Nephron (organoid): ENCODE measurements at regions not wholly inside any gene's neighbourhood (a gene's known extent, or its start where the extent isn't known, plus 50 kb on each side); places are given as distances from the start of the nearest gene placed in this dataset.

Experiments used
- H3K27ac Mint-ChIP-seq, 3 experiments: 2 replicates each; pipeline ENCODE4 v1.8.0; 2020; ENCODE audit warnings: mixed read lengths in 3 of 3, mild to moderate bottlenecking in 2 of 3, moderate library complexity in 1 of 3
- H3K27me3 Mint-ChIP-seq: 2 replicates; pipeline ENCODE4 v1.8.0; 2021; ENCODE audit warnings: low read depth, mild to moderate bottlenecking, moderate library complexity, mixed read lengths
- H3K36me3 Mint-ChIP-seq: 2 replicates; pipeline ENCODE4 v1.8.0; 2020; ENCODE audit warnings: low read depth, mixed read lengths
- H3K4me1 Mint-ChIP-seq: 2 replicates; pipeline ENCODE4 v1.8.0; 2020; ENCODE audit warnings: mixed read lengths
- H3K4me3 Mint-ChIP-seq, 3 experiments: 2 replicates each; pipeline ENCODE4 v1.8.0; 2020; ENCODE audit warnings: mild to moderate bottlenecking in 3 of 3, mixed read lengths in 3 of 3, moderate library complexity in 2 of 3
- H3K9me3 Mint-ChIP-seq: 2 replicates; pipeline ENCODE4 v1.8.0; 2020; ENCODE audit warnings: mixed read lengths
- TF ChIP-seq, protein P1 (sequence below), 3 experiments: fragments of 200-600 bp; sonication (generic); IDR thresholded peaks; one replicate each; pipeline ENCODE4 v1.5.0; 2021; ENCODE audit warnings: antibody characterized with exemption in 3 of 3; ENCODE audit not compliant: unreplicated experiment in 3 of 3

DNA sequence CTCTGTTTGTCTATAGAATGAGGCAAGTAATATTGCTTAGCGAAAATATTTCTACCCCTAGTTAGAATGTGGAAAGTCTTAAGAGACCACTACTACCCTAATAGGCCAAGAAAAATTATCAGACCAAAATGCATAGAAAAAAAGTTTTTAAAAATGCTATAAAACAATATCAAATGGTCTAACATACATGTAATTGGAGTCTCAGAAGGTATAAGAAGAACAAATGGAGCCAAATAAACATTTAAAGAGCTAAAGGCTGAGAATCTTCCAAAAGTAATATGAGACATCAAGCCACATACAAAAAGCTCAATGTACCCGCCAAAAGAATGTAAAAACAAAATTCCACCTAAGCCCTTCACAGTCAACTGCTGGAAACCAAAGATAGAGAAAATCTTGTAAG lies 133.5 kb upstream of the GADL1 start:
- peaks cover 25% of the 10 kb centered on the region for H3K9me3 Mint-ChIP-seq
- TF ChIP-seq, protein P1, sequence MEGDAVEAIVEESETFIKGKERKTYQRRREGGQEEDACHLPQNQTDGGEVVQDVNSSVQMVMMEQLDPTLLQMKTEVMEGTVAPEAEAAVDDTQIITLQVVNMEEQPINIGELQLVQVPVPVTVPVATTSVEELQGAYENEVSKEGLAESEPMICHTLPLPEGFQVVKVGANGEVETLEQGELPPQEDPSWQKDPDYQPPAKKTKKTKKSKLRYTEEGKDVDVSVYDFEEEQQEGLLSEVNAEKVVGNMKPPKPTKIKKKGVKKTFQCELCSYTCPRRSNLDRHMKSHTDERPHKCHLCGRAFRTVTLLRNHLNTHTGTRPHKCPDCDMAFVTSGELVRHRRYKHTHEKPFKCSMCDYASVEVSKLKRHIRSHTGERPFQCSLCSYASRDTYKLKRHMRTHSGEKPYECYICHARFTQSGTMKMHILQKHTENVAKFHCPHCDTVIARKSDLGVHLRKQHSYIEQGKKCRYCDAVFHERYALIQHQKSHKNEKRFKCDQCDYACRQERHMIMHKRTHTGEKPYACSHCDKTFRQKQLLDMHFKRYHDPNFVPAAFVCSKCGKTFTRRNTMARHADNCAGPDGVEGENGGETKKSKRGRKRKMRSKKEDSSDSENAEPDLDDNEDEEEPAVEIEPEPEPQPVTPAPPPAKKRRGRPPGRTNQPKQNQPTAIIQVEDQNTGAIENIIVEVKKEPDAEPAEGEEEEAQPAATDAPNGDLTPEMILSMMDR (IDR thresholded peaks at IDR 0.05; ENCODE audit: unreplicated experiment in 3 of 3) = no peak
- no peaks in the 10 kb centered on the region for H3K4me1 Mint-ChIP-seq
- no peak overlapping the region for H3K4me3 Mint-ChIP-seq
- peaks cover 6% of the 10 kb centered on the region for H3K27me3 Mint-ChIP-seq
- peaks cover 11% of the 10 kb centered on the region for H3K36me3 Mint-ChIP-seq
- no peak overlapping the region for H3K27ac Mint-ChIP-seq

DNA sequence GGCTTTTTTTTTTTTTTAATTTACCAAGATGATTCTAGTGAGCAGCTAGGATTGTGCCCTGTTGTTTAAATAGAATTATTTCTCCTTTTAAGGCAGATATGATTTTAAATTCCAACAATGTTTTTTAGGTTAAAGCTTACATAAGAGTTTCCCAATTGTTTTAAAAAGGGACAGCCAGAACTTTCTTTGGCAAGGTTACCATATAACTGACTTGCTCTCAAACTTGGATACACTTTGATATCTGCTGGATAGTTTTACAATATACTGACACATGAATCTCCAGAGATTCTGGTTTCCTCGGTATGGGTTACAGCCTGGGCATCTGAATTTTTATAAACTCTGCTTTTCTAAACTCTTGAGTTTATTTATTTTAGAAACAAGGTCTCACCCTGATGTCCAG lies 134.3 kb upstream of the GADL1 start:
- peaks cover 11% of the 10 kb centered on the region for H3K36me3 Mint-ChIP-seq
- H3K27me3 Mint-ChIP-seq = peaks cover 6% of the 10 kb centered on the region
- H3K4me1 Mint-ChIP-seq = no peaks in the 10 kb centered on the region
- TF ChIP-seq, protein P1 (IDR thresholded peaks at IDR 0.05; ENCODE audit: unreplicated experiment in 3 of 3) = no peak
- no peak overlapping the region for H3K4me3 Mint-ChIP-seq
- H3K9me3 Mint-ChIP-seq = peaks cover 26% of the 10 kb centered on the region
- no peak overlapping the region for H3K27ac Mint-ChIP-seq

DNA sequence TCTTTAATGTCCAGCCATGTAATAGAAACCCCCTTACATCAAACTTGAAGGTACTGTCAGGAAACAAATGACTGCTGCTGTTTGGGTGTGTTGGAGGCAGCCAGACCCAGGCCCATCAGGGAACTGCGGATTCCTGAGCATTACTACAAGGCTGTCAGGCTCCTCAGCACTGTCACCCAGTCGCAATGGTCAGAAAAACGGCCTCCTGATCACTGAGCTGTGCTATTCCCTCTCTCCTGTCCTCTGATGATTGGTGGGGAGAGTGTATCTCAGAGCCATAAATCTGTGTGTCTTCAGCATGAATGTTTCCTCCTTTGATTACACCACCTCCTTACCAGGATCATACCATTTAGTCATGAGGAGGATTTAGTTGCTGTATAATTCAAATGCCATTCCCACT lies 135.2 kb upstream of the GADL1 start:
- Mint-ChIP-seq H3K4me3 (no peak overlapping the region), H3K27ac (peak overlapping the region in 2 of 3 experiments; percentile 42 to 72), H3K36me3 (peaks cover 11% of the 10 kb centered on the region), H3K9me3 (peaks cover 29% of the 10 kb centered on the region), H3K4me1 (no peaks in the 10 kb centered on the region), H3K27me3 (peaks cover 6% of the 10 kb centered on the region)
- TF ChIP-seq, protein P1 (IDR thresholded peaks at IDR 0.05; ENCODE audit: unreplicated experiment in 3 of 3) = no peak

DNA sequence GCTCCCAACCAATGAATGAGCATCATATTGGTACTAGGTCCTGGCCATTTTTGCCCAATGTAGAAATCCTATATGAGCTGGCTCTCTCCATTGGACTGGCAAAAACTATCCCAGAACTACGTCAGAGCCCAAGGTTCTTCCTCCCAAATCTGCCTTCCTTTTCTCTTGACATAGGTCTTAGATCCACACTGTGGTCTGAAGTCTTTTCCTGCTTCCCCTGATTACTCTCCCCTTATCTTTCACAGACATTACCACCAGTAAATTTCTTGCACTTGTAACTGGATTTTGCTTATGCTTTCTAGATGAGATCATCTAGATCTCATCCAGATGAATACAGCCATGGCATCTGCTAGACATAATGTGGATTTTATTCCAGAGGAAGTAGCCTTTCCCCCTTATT lies 141.2 kb upstream of the GADL1 start:
- Mint-ChIP-seq H3K4me1 (peaks cover 1% of the 10 kb centered on the region), H3K27ac (no peak overlapping the region), H3K27me3 (peaks cover 3% of the 10 kb centered on the region), H3K4me3 (no peak overlapping the region), H3K9me3 (peaks cover 10% of the 10 kb centered on the region), H3K36me3 (no peaks in the 10 kb centered on the region)
- TF ChIP-seq, protein P1 (IDR thresholded peaks at IDR 0.05; ENCODE audit: unreplicated experiment in 3 of 3) = no peak

DNA sequence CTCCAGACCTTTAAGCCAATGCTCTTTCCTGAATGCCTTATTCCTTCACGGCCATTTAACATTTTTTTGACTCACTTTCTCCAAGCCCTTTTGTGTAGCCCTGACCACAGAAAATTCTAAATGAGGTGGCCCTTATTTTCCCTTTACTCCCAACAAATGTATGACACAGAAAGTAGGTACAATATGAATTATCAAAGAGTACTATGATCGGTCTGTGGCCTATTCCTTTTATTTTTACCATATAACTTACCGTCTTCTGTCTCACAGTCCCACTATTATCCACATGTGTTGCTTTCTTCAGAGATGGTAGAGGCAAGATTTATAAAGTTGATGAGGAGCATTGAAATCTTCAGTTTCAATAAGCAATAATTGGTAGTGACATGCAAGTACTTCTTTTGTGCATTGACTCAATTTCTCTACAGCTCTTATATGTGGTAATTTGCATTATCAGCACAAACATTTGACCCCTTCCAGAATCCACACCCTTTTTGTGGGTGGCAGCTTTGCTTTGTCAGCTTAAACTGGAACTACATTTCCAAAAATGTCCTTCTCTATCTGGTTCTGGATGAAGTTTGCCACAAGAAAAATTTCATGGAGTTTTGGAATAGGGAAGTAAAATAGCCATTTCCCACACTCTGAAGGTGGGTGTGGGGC lies 143.8 kb upstream of the GADL1 start:
- Mint-ChIP-seq H3K4me3 (no peak overlapping the region), H3K9me3 (peaks cover 17% of the 10 kb centered on the region), H3K27me3 (peaks cover 3% of the 10 kb centered on the region), H3K4me1 (peaks cover 20% of the 10 kb centered on the region), H3K36me3 (no peaks in the 10 kb centered on the region), H3K27ac (no peak overlapping the region)
- TF ChIP-seq, protein P1 (IDR thresholded peaks at IDR 0.05; ENCODE audit: unreplicated experiment in 3 of 3) = no peak

DNA sequence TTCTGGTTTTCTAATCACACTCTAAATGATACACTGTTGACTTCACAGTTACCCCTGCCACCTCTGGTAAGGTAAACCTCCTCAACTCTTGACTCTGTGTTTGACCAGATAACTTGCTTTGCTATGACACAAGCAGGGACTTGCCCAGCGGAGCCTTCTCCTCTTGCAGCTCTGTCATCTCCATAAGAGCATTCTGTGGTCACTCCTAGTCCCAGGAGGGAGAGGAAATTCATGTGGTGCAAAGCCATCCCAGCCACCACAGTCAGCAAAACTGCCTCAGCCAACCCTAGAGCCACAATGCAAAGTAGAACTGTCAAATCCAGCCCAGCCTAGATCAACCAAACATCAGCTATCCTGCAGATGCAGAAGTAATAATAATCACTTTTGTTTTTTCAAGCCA lies 144.7 kb upstream of the GADL1 start:
- Mint-ChIP-seq H3K36me3 (no peaks in the 10 kb centered on the region), H3K4me3 (no peak overlapping the region), H3K27me3 (peaks cover 3% of the 10 kb centered on the region), H3K9me3 (peaks cover 18% of the 10 kb centered on the region), H3K27ac (peak overlapping the region in 2 of 3 experiments; percentile 73 to 92), H3K4me1 (peaks cover 20% of the 10 kb centered on the region)
- TF ChIP-seq, protein P1 (IDR thresholded peaks at IDR 0.05; ENCODE audit: unreplicated experiment in 3 of 3) = no peak
